Upper lobe of left lung (tissue), 4 donors: ENCODE measurements at regions not wholly inside any gene's neighbourhood (a gene's known extent, or its start where the extent isn't known, plus 50 kb on each side); places are given as distances from the start of the nearest gene placed in this dataset.

Source experiments
- POLR2A ChIP-seq, 4 donors: fragments of 450-650 bp; IDR thresholded peaks; one replicate each; pipeline ENCODE4 v1.5.1; 2016 to 2017; ENCODE audit warnings: antibody characterized with exemption in 4 of 4, mild to moderate bottlenecking in 2 of 4
- POLR2AphosphoS5 ChIP-seq, 2 donors: sonication (generic); formaldehyde crosslinking; IDR thresholded peaks; one replicate each; pipeline ENCODE4 v1.5.1; 2017; ENCODE audit warnings: antibody characterized with exemption in 2 of 2
- TF ChIP-seq, protein P1 (sequence below), 6 experiments: fragments of 450-650 bp in 4 of 6; fragments of 200-600 bp in 2 of 6; sonication (generic) in 2 of 6; IDR thresholded peaks; one replicate each; pipeline ENCODE4 v1.5.1; 2016 to 2019; ENCODE audit warnings: antibody characterized with exemption in 6 of 6

- TF ChIP-seq, protein P1, sequence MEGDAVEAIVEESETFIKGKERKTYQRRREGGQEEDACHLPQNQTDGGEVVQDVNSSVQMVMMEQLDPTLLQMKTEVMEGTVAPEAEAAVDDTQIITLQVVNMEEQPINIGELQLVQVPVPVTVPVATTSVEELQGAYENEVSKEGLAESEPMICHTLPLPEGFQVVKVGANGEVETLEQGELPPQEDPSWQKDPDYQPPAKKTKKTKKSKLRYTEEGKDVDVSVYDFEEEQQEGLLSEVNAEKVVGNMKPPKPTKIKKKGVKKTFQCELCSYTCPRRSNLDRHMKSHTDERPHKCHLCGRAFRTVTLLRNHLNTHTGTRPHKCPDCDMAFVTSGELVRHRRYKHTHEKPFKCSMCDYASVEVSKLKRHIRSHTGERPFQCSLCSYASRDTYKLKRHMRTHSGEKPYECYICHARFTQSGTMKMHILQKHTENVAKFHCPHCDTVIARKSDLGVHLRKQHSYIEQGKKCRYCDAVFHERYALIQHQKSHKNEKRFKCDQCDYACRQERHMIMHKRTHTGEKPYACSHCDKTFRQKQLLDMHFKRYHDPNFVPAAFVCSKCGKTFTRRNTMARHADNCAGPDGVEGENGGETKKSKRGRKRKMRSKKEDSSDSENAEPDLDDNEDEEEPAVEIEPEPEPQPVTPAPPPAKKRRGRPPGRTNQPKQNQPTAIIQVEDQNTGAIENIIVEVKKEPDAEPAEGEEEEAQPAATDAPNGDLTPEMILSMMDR (IDR thresholded peaks at IDR 0.05) = no peak
- TF ChIP-seq POLR2AphosphoS5 (IDR thresholded peaks at IDR 0.05) = no peak
- no peak for TF ChIP-seq POLR2A (IDR thresholded peaks at IDR 0.05)
Measured at GRCh38 chr16:86085161-86085611, 186.2 kb downstream of the IRF8 start.
